Stimulated activated CD8-positive, alpha-beta memory T cell treated with anti-CD3 and anti-CD28 coated beads, Interleukin-7, amount 100 ng/mL, for 48 hours (primary cell): ENCODE measurements at regions not wholly inside any gene's neighbourhood (a gene's known extent, or its start where the extent isn't known, plus 50 kb on each side); places are given as distances from the start of the nearest gene placed in this dataset.

Experiments used
- DNase-seq, 2 donors: peaks; one replicate each; pipeline ENCODE4 v3.0.0-alpha.2; 2020; ENCODE audit warnings: low read depth in 1 of 2; ENCODE audit errors: extremely low read depth in 1 of 2

GRCh38 chr11:127070808-127071207, 70.2 kb upstream of the KIRREL3 start:
- DNase-seq = no peak

GRCh38 chr11:127066401-127067090, 66.0 kb upstream of the KIRREL3 start:
- no peak for DNase-seq

GRCh38 chr11:127063241-127063640, 62.7 kb upstream of the KIRREL3 start:
- no peak for DNase-seq

- no peak for DNase-seq
Measured at GRCh38 chr11:127061947-127062346, 61.4 kb upstream of the KIRREL3 start.

DNA sequence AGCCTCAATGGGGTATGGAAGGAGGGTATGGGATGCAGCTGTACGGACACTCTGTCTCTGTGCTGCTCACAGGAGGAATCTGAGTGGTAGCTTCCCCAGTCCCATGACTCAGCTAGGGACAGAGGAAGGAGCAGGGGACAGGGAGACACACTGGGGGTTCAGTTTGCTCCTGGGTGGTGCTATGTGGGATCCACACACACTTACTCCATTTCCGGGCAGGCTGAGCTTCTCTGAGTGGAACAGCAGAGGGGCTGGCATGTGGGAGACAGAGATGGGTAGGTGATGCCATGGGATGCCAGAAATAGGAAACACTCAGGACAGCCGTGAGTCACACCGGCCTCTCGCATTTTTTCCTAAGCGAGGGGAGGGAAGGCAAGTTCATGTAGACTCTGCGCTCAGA, 59.2 kb upstream of the KIRREL3 start:
- DNase-seq = no peak

DNA sequence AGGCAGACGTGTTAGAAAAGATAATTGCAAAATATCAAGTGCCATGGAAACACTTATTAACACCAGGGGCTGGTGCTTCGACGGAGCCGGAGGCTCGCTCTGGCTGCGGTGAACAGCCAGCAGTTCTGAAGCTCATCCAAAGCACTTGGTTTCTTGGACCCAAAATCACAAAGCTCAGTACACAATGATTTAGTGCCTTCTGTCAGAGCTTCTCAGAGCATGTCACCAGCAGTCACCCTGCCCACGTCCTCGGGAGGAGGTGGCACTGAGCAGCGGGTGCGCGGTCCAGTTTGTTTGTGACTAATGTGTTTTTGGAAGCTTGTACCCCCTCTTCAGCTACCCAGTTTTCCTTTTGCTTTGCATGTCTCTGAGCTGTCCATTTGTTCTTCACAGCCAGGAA, 58.7 kb upstream of the KIRREL3 start:
- DNase-seq = no peak

DNA sequence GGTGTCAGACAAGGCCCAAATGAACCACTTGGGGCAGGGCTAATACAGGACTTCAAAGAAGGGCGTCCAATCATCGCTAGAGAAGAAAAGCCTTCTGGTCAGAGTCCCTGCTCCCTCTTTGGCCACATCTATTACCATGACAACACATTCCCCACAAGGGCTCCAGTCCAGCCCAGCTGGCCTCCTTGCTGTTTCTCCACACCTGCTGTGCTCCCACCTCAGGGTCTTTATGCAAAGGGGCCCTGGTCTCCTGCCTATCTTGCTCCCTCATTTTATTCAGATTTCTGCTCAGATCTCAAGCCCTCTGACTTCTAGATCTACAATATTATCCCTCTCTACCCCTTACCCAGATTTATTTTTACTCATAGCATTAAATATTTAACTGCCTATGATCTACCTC, 58.0 kb upstream of the KIRREL3 start:
- no peak for DNase-seq

DNA sequence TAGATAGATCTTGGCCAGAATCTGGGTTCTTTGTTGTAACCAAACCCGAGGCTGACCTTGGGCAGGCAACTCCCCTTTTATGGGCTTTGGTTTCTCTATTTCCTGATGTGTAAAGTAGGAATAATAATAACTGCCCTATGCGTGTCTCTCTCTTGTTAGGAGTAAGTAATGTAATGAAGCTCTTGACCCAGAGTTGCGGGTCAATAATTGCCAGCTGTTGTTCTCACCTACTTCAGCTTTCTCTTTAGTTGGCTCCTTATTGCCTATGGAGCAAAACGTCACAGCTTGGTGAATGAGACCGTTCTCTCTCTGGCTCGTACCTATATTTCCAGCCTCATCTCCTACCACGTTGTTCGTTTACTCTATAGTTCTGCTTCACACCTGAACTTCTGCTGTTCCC, 56.6 kb upstream of the KIRREL3 start:
- DNase-seq = no peak

DNA sequence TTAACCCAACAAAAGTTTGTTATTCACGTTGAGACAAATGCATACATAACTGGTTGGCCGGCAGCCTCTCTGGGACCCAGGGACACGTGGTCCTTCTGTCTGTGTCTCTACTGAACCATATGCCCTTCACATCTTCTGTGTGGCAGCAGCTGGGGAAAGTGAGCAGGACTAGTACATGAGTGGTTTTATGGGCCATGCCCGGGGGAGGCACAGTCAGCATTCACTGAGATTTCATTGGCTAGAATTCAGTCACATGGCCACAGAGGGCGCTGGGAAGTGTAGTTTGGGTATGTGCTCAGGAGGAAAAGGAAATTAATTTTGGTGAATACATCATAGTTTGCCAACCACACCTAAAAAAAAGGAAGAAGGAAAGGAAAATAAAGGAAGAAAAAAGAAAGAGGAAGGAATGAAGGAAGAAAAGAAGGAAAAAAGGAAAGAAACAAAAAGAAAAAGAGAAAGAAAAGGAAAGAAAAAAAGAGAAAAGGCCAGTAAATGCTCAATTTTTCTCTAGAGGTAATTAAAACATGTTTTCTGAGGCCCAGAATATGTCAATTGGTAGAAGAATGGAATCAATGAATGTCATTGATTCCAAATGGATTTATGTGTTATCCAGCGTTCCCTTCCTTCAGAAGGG, 55.9 kb upstream of the KIRREL3 start:
- no peak for DNase-seq

GRCh38 chr11:127055236-127055635, 54.7 kb upstream of the KIRREL3 start:
- DNase-seq = no peak

DNA sequence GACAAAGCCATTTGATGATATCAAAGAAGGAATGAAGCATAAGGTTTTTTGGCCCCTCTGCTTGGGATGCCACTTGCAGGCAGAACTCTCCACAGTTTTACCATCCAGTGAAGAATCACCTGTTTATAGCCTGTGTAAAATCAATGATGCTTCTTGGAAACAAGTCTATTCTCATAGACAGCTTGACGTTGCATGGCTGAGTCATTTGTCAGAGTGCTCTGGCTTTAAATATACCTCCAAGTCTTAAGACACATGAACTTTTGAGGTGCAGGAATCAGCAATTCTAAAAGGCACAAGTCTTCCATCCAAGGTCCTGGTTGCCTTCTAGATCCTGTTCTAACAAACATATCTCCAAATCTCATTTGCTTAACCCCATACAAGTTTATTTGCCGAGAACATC, 53.6 kb upstream of the KIRREL3 start:
- no peak for DNase-seq

- no peak for DNase-seq
Measured at GRCh38 chr11:127052404-127052803, 51.8 kb upstream of the KIRREL3 start.
